ENCODE measurements at regions not wholly inside any gene's neighbourhood (a gene's known extent, or its start where the extent isn't known, plus 50 kb on each side); places are given as distances from the start of the nearest gene placed in this dataset.
A peak's percentile ranks its signal among the peaks of the same experiment; 100 is the strongest.

- no peak for DNase-seq (ENCODE audit: low spot score)
These were observed 57.2 kb downstream of the SOX1 start for GRCh38 chr13:112124141-112124540.

DNA sequence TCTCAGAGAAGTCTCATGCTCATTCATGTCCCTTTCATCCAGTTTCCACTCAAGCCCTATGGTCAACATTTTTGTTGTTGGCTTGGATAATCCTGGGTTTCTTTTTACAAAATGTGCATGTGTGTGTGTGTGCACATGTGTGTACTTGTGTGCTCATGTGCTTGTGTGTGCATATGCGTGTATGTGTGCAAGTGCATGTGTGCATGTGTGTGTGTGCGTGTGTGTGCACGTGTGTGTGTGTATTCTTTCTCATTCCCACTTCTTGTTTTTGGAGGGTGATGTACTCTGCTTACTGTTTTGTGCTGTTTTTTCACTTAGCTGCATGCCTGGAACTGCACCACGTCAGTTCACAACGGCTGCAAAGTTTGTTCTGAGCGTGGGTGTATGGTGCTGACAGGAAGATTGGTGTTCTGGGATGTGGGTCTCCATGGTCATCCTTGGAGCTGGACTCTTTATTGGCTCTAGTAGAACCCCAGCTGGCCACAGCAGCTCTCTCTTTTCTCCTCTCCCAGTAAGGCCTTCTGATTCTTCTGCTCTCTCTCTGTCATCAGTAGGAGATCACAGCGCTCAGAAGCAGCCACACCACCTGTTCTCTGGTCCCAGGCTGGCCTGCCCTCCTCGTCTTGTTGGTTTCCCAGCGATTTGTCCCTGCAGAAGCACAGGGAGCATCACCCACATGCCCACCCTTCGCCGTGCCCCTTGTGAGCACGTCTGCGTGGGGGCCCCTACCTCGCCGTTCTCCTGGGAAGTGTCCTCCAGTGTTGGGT lies 60.8 kb downstream of the SOX1 start:
- DNase-seq (ENCODE audit: low spot score) = peak; percentile 44

DNA sequence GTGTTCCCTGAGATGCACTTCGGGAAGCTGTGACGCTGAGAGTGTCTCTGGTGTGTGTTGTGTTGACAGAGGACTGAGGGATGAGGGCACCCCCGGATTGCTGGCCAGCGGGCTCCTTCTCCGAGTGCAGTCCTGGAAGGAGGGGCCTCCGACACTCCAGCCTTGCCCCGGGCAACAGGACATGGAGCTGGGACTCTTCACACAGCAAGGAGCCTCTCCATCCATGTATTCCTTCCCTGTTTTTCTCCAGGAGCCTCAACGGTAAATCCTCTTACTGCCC lies 61.3 kb downstream of the SOX1 start:
- DNase-seq (ENCODE audit: low spot score) = no peak

GRCh38 chr13:112130418-112130817 lies 63.5 kb downstream of the SOX1 start:
- no peak for DNase-seq (ENCODE audit: low spot score)

- peak; percentile 60 for DNase-seq (ENCODE audit: low spot score)
These were observed 64.2 kb downstream of the SOX1 start for GRCh38 chr13:112131081-112131712.

DNA sequence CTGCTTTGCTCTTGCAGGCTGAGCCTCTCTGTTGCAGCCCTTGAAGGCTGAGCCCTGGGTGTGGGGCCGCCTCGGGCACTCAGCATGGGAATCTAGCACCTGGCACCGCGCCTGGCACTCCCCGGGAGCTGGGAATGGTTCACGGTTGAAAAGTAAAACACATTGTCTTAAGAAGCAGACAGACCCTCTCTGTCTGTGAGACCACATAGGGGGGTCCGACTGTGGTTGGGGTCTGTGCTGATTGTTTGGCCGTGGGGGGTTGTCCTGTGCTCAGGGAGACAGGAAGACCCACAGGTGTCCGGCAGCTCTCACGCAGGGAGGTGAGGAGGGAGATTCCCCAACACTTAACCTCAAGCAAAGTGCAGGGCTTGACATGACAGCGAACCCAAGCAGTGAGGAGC lies 64.8 kb downstream of the SOX1 start:
- no peak for DNase-seq (ENCODE audit: low spot score)

- peak; percentile 4 for DNase-seq (ENCODE audit: low spot score)
These were observed 65.2 kb downstream of the SOX1 start for GRCh38 chr13:112132142-112132541.

- peak; percentile 9 for DNase-seq (ENCODE audit: low spot score)
These were observed 65.7 kb downstream of the SOX1 start for GRCh38 chr13:112132619-112133018.

GRCh38 chr13:112133499-112134390 lies 66.8 kb downstream of the SOX1 start:
- peak; percentile 30 for DNase-seq (ENCODE audit: low spot score)

DNA sequence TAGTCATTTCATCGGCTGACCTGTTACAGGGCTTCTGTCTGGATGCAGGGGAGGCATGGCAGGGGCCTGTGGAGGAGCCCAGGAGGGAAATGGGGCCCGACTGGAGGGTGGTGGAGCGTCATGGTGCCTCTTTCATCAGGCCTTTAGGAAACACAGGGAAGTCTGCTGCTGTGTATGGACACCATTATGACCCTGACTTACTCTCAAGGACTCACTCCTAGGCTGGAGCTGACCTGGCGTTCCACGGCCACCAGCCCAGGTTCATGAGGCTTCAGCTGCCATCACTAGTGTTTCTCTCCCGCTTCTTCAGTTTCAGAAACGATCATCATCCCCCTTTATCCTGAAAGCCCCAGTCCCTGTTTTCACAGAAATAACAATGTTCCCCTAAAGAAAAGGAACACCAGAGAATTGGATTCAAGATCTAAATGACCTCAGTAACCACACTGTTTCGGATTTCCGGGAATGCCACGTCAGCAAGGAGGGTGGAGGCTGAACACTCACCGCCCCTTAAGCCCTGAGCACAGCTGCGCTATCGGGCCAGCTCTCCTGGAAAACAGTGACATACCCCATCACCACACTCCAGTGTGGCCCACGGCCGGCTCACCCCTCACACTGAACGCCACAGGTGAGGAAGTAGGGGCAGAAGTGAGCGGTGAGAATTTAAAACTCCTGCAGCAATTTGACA lies 67.6 kb downstream of the SOX1 start:
- DNase-seq (ENCODE audit: low spot score) = peak; percentile 47

DNA sequence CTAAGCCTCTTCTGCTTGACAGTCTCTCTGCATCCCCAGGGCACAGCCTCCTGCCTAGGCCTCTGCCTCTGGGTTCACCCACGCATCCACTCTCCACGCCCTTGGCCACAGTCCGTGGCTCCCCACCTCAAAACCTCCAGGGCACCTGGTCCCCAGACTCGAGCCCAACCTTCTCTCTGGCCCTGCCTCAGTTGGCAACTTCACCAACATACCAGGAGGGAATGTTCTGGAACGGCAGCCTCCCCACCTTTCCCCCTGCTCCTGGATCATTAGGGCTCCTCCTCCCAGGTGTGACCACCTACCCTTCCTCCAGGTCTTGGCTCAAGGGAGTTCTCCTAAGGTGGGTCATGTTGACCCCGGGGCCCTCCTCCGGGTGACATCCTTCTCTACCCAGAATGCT lies 69.1 kb downstream of the SOX1 start:
- DNase-seq (ENCODE audit: low spot score) = peak; percentile 30

- DNase-seq (ENCODE audit: low spot score) = peak; percentile 12
These were observed 70.2 kb downstream of the SOX1 start for GRCh38 chr13:112137144-112137543.

DNA sequence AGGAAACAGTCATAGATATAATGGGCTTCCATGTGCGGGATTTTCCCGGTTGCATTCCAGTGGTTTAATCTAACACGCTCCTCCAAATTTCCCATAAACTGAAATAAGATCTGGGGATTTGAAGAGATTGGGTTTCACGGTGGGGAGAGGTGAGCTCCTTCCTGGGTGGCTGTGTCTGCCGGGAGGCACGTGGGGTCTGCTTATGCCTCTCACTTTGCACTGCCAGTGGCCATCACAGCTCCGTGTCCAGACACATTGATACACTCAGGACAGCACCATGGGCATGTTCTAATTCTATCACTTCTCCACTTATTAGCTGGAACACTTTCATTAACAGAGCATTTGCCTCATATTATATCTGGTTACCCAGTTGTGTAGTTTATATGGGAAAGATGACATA lies 73.4 kb downstream of the SOX1 start:
- peak; percentile 22 for DNase-seq (ENCODE audit: low spot score)

DNA sequence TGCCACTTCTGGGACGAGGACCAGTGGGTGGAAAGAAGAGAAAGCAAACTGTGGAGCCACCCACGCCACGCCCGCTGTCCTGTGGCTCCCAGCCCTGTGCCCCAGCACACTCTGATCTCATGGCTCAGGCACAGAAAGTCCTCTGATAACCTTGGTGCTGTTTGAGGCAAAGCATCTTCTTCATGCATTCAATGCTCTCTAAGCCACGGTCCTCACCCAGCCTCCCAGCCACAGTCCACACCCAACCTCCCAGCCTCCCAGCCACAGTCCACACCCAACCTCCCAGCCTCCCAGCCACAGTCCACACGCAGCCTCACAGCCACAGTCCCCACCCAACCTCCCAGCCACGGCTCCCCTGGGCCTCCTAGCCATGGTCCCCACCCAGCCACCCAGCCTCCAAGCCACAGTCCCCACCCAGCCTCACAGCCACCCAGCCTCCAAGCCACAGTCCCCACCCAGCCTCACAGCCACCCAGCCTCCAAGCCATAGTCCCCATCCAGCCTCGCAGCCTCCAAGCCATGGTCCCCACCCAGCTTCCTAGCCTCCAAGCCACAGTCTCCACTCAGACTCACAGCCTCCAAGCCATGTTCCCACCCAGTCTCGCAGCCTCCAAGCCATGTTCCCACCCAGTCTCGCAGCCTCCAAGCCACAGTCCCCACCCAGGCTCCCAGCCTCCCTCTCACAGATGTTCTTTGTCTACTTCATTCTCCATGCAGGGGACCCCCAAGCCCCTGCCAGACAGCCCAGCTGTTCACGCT lies 74.9 kb downstream of the SOX1 start:
- peak; percentile 53 for DNase-seq (ENCODE audit: low spot score)

- peak; percentile 36 for DNase-seq (ENCODE audit: low spot score)
These were observed 75.5 kb downstream of the SOX1 start for GRCh38 chr13:112142401-112142930.

DNA sequence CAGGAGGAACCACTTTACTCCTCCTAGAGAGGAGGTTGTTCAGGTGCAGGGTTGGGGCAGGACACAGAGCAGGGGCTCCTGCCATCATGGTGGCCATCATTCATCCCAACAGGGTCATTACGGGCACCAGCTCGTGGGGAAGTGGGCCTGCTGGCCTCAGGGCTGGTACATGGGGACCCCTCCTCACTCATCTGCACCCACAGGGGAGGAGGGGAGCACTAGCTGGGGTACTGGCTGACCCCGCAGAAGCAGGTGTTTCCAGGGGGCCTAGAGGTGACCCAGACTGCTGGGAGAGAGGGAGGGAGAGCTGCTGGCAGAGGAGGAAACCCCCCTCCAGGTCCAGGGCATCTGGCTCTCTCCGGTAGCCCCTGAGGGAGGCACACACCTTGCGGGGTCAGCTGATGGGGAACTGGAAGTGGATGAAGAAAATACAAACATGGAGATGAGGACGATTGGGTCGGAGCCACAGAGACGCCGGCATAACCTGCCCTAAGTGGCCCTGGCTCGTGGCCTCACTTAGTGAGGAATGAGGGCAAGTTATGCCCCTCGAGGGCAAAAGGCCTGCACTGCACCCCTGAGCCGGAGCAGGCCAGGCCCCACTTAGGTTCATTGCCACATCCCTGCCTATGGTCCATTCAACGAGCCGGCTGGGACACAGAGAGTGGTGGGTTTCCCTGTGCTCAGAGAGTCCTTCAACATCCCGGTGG lies 76.2 kb downstream of the SOX1 start:
- peak; percentile 37 for DNase-seq (ENCODE audit: low spot score)

GRCh38 chr13:112143753-112144615 lies 77.0 kb downstream of the SOX1 start:
- peak; percentile 34 for DNase-seq (ENCODE audit: low spot score)

DNA sequence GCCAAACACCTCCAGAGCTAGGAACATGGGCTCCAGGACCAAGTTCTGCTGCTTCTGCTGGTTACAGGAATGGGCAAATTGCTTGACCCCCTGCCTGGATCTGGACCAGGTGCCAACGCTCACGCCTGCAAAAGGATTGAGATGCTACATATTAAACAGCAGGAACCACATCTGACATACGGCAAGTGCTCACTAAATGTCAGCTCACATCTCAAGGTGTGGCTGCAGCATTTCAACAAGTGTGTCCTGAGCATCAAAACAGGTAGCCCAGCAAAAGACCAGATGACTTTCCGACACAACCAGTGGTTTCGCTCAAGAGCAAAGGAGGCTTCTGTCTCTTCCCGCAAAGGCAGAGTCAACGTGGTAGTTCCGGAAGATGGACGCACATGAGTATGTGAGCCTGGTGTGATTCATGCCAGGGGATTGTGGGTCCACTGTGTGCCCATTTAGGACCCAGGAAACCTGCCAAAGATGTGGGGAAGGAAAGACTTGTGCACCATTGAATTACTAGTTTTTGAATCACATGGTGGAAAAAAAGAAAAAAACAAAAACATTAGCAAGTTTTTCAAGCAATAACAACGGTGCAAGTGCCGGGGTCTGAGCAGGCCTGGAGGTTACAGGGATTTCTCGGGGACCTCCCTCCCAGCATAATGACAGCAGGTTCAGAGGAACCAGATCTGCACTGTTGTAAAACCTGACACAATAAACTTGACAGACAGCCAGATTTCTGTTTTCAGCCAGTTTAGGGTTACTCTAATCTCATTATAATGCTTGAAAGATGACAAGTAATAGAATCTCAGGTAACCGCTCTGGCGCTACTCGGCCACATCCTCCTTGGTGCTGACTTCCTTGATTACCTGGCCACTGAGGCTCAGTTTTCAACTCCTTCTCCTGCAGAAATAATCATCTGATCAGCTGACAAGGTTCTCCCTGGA lies 77.9 kb downstream of the SOX1 start:
- peak; percentile 46 for DNase-seq (ENCODE audit: low spot score)
